ENCODE measurements at regions not wholly inside any gene's neighbourhood (a gene's known extent, or its start where the extent isn't known, plus 50 kb on each side); places are given as distances from the start of the nearest gene placed in this dataset.

- peak; percentile 57 for DNase-seq (ENCODE audit: low spot score)
- H3K9me2 ChIP-seq (ENCODE audit: insufficient read depth) = no peaks in the 10 kb centered on the region
- no peak overlapping the region for H3K4me3 ChIP-seq
Measured at GRCh38 chr18:11260961-11261461, 111.6 kb upstream of the PIEZO2 start.

More at GRCh38 chr18:11260961-11261461, 111.6 kb upstream of the PIEZO2 start:
- Histone ChIP-seq H2AFZ (no peak overlapping the region), H3K27ac (ENCODE audit: low read depth) (no peak overlapping the region), H3K27me3 (ENCODE audit: insufficient read depth) (no peaks in the 10 kb centered on the region), H3K4me1 (ENCODE audit: insufficient read depth) (peaks cover 7% of the 10 kb centered on the region), H3K79me2 (replicated peaks; ENCODE audit: insufficient read depth) (no peaks in the 10 kb centered on the region), H3K4me2 (no peak overlapping the region), H3K36me3 (ENCODE audit: insufficient read depth) (0 out of 2 replicates have a peak, but pooled peaks cover 4% of the 10 kb centered on the region), H4K20me1 (replicated peaks; ENCODE audit: insufficient read depth) (no peaks in the 10 kb centered on the region), H3F3A (replicated peaks; ENCODE audit: low read depth) (no peaks in the 10 kb centered on the region)
- Mint-ChIP-seq H3K4me1 (peaks cover 33% of the 10 kb centered on the region), H3K4me3 (no peak overlapping the region), H3K27ac (no peak overlapping the region), H3K27me3 (ENCODE audit: insufficient read depth, low read depth, poor library complexity) (peaks cover 4% of the 10 kb centered on the region), H3K9me3 (peaks cover 21% of the 10 kb centered on the region), H3K36me3 (ENCODE audit: low read depth) (peaks cover 17% of the 10 kb centered on the region; the same call in 2 of the 3 replicates)
- peak; percentile 90 for ATAC-seq
- TF ChIP-seq ETS1 (IDR thresholded peaks at IDR 0.05) (no peak), CREB1 (CRISPR knock-in tag; IDR thresholded peaks at IDR 0.05; ENCODE audit: low read depth) (no peak), ZNF462 (CRISPR knock-in tag; IDR thresholded peaks at IDR 0.05) (no peak), ZNF331 (CRISPR knock-in tag; IDR thresholded peaks at IDR 0.05; ENCODE audit: low read depth) (no peak), EZH2phosphoT487 (IDR thresholded peaks at IDR 0.05; ENCODE audit: unreplicated experiment) (no peak), ZNF114 (CRISPR knock-in tag; IDR thresholded peaks at IDR 0.05) (no peak), POLR2AphosphoS5 (IDR thresholded peaks at IDR 0.05; ENCODE audit: low read depth) (no peak), STAT1 (IDR thresholded peaks at IDR 0.05; ENCODE audit: unreplicated experiment) (no peak), NANOG (IDR thresholded peaks at IDR 0.05; ENCODE audit: borderline replicate concordance) (no peak), JUNB (IDR thresholded peaks at IDR 0.05; ENCODE audit: unreplicated experiment) (no peak), EZH2 (IDR thresholded peaks at IDR 0.05; ENCODE audit: low read depth, unreplicated experiment) (no peak)
- TF ChIP-seq, protein P1, sequence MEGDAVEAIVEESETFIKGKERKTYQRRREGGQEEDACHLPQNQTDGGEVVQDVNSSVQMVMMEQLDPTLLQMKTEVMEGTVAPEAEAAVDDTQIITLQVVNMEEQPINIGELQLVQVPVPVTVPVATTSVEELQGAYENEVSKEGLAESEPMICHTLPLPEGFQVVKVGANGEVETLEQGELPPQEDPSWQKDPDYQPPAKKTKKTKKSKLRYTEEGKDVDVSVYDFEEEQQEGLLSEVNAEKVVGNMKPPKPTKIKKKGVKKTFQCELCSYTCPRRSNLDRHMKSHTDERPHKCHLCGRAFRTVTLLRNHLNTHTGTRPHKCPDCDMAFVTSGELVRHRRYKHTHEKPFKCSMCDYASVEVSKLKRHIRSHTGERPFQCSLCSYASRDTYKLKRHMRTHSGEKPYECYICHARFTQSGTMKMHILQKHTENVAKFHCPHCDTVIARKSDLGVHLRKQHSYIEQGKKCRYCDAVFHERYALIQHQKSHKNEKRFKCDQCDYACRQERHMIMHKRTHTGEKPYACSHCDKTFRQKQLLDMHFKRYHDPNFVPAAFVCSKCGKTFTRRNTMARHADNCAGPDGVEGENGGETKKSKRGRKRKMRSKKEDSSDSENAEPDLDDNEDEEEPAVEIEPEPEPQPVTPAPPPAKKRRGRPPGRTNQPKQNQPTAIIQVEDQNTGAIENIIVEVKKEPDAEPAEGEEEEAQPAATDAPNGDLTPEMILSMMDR (conservative IDR thresholded peaks at IDR 0.05; ENCODE audit: low read depth in 2 of 2) = no peak
- TF ChIP-seq, protein P2, sequence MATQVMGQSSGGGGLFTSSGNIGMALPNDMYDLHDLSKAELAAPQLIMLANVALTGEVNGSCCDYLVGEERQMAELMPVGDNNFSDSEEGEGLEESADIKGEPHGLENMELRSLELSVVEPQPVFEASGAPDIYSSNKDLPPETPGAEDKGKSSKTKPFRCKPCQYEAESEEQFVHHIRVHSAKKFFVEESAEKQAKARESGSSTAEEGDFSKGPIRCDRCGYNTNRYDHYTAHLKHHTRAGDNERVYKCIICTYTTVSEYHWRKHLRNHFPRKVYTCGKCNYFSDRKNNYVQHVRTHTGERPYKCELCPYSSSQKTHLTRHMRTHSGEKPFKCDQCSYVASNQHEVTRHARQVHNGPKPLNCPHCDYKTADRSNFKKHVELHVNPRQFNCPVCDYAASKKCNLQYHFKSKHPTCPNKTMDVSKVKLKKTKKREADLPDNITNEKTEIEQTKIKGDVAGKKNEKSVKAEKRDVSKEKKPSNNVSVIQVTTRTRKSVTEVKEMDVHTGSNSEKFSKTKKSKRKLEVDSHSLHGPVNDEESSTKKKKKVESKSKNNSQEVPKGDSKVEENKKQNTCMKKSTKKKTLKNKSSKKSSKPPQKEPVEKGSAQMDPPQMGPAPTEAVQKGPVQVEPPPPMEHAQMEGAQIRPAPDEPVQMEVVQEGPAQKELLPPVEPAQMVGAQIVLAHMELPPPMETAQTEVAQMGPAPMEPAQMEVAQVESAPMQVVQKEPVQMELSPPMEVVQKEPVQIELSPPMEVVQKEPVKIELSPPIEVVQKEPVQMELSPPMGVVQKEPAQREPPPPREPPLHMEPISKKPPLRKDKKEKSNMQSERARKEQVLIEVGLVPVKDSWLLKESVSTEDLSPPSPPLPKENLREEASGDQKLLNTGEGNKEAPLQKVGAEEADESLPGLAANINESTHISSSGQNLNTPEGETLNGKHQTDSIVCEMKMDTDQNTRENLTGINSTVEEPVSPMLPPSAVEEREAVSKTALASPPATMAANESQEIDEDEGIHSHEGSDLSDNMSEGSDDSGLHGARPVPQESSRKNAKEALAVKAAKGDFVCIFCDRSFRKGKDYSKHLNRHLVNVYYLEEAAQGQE (IDR thresholded peaks at IDR 0.05; ENCODE audit: unreplicated experiment) = no peak
